Pancreas (tissue), 10 donors: ENCODE measurements at regions not wholly inside any gene's neighbourhood (a gene's known extent, or its start where the extent isn't known, plus 50 kb on each side); places are given as distances from the start of the nearest gene placed in this dataset.

Experiments used
- ATAC-seq, 4 donors: fragments of 200-7000 bp; cut with Tn5 transposase; one replicate each; pipeline versions ENCODE4 v1.8.0 to v1.9.1; 2020; ENCODE audit warnings: mild to moderate bottlenecking in 4 of 4, moderate library complexity in 4 of 4
- DNase-seq, 6 donors: peaks; one replicate each; pipeline ENCODE4 v3.0.0-alpha.2; 2020
- FAIRE-seq: peaks from 2 replicates; lab custom pipeline; 2012; peaks lifted over from hg19 to GRCh38; lab: Jason Lieb, UNC
- H3K27ac ChIP-seq, 4 donors: fragments of 200-600 bp; sonication (generic); 1 replicate in 3 of 4; 2 replicates in 1 of 4; pipeline versions ENCODE4 v1.5.0 to v1.8.0; 2020
- H3K27me3 ChIP-seq, 4 donors: fragments of 200-600 bp; one replicate each; pipeline ENCODE4 v1.8.0; 2021
- H3K36me3 ChIP-seq, 3 donors: fragments of 200-600 bp; sonication (generic) in 1 of 3; one replicate each; pipeline versions ENCODE4 v1.5.0 to v1.8.0; 2020 to 2021
- H3K4me1 ChIP-seq, 3 donors: fragments of 200-600 bp; one replicate each; pipeline ENCODE4 v1.8.0; 2021
- H3K4me3 ChIP-seq, 4 donors: fragments of 200-600 bp; sonication (generic) in 2 of 4; one replicate each; pipeline versions ENCODE4 v1.5.0 to v1.8.0; 2020 to 2021
- H3K9me3 ChIP-seq, 4 donors: fragments of 200-600 bp; one replicate each; pipeline ENCODE4 v1.8.0; 2021
- WGBS, 2 donors: extraction: QIAGEN DNeasy Blood & Tissue Kit; methylation state at CpG; one replicate each; pipeline ENCODE4 v1.1.7; 2013; 5-methylcytosine and 5-hydroxymethylcytosine counted together
- intact Hi-C, 3 donors: fragments of 100-400 bp; cut with DNase I; formaldehyde crosslinking; loops; one replicate each; pipeline versions ENCODE4 v1.11.1 to v1.14.2; 2022
- TF ChIP-seq, protein P1 (sequence below), 4 donors: fragments of 200-600 bp; sonication (generic) in 3 of 4; IDR thresholded peaks; one replicate each; pipeline versions ENCODE4 v1.5.0 to v1.8.0; 2021; ENCODE audit warnings: antibody characterized with exemption in 4 of 4
- donor health status: healthy with polysubstance abuse.
- donor health status: DM: no; HTN: no; CAD: no; lungs with moderate emphysema.
- donor health status: DM: no; HTN: no; CAD: no.
- donor health status: control.
- donor health status: control.
- donor health status: Bipolar disorder and iron deficiency.
- donor health status: DM: yes; HTN: yes; CAD: no.
- donor health status: DM: no; HTN: no; CAD: no.
- donor health status: DM: no; HTN: no; CAD: no.
- donor health status: DM: yes; HTN: yes; CAD: no.

DNA sequence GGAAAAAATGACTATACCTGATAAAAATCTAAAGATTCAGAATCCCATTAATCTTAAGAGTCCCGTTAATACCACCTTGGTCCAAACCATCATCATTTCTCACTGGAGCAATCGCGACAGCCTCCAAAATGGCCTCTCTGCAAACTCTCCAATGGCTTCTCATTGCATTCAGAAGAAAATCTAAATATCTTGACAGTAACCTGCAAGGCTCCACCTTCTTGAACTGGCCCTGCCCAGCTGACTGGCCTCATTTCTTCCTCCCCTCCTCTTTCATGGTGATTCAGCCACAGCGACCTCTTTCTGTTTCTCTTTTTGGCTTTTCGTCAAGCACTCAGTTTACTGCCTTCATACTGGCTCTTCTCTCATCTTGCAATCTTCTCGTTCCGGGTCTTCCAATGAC lies 56.2 kb upstream of the GPRIN3 start:
- no peaks in the 10 kb centered on the region for H3K27me3 ChIP-seq
- intact Hi-C loops = no loop called here
- H3K4me3 ChIP-seq = no peak overlapping the region
- ATAC-seq = no peak
- TF ChIP-seq, protein P1, sequence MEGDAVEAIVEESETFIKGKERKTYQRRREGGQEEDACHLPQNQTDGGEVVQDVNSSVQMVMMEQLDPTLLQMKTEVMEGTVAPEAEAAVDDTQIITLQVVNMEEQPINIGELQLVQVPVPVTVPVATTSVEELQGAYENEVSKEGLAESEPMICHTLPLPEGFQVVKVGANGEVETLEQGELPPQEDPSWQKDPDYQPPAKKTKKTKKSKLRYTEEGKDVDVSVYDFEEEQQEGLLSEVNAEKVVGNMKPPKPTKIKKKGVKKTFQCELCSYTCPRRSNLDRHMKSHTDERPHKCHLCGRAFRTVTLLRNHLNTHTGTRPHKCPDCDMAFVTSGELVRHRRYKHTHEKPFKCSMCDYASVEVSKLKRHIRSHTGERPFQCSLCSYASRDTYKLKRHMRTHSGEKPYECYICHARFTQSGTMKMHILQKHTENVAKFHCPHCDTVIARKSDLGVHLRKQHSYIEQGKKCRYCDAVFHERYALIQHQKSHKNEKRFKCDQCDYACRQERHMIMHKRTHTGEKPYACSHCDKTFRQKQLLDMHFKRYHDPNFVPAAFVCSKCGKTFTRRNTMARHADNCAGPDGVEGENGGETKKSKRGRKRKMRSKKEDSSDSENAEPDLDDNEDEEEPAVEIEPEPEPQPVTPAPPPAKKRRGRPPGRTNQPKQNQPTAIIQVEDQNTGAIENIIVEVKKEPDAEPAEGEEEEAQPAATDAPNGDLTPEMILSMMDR (IDR thresholded peaks at IDR 0.05) = no peak
- no peaks in the 10 kb centered on the region for H3K9me3 ChIP-seq
- H3K4me1 ChIP-seq = no peaks in the 10 kb centered on the region
- 90 to 92% methylated on average over 7 of the region's 7 CpGs for WGBS, 2 donors
- no peak for DNase-seq
- no peak overlapping the region for H3K27ac ChIP-seq
- H3K36me3 ChIP-seq = no peaks in the 10 kb centered on the region
- no peak for FAIRE-seq

DNA sequence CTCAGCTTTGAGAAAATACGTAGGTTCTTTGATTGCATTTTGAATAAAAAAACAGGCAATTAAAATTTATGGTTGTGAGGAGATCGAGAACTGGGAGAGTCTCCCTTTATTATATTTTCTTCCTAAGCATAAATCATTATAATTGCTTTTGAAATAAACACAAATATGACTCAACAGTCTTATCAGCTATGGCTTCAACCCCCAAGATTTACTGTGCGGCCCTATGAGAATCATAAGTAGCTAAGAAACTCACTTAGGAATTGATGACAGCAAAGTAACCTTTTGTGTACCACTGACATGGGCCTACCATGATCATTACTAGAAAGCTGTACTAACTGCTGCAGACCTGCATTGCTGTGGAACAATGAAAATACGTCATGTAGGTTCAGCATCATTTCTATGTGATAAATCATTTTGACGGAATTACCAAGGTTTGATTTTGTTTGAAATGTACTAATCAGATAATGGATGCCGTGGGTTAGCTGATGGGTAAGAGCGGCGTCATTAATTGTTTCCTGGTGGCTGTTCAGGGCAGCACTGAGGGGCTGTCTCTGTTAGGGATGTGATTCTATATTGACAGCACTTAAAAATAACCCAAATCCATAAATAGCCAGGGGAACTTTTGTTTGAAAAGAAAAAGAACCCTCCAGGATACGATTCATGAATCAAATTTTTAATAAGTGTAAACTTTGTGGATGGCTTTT lies 51.5 kb upstream of the GPRIN3 start:
- FAIRE-seq = no peak
- H3K36me3 ChIP-seq = no peaks in the 10 kb centered on the region
- H3K4me1 ChIP-seq = no peaks in the 10 kb centered on the region
- no peaks in the 10 kb centered on the region for H3K27me3 ChIP-seq
- intact Hi-C loops = no loop called here
- no peak for DNase-seq
- no peak overlapping the region for H3K4me3 ChIP-seq
- TF ChIP-seq, protein P1 (IDR thresholded peaks at IDR 0.05) = no peak
- ATAC-seq = no peak
- H3K9me3 ChIP-seq = no peaks in the 10 kb centered on the region
- WGBS, 2 donors = 74 to 75% methylated on average over 9 of the region's 9 CpGs
- no peak overlapping the region for H3K27ac ChIP-seq

DNA sequence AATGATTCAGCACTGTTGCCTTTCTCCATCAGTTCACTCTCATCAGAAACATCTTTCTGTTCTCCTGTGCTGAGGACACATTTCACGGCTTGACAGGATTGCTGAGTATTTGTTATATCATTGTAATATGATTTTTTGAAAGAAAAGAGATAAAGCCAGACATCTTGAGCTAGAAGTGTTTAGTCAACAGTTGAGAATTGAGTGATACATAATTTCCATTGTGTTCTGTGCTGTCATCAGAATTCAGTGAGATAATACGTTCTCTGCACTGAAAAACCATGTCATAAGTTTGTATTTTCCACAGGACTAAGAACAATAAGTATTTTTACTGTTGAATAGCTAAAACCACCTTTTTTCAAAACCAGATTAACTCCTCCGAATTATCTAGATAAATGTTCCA lies 50.2 kb upstream of the GPRIN3 start:
- Histone ChIP-seq H3K27ac (no peak overlapping the region), H3K27me3 (no peaks in the 10 kb centered on the region), H3K4me3 (no peak overlapping the region), H3K36me3 (no peaks in the 10 kb centered on the region), H3K4me1 (no peaks in the 10 kb centered on the region), H3K9me3 (no peaks in the 10 kb centered on the region)
- WGBS, 2 donors = 93 to 97% methylated on average over 3 of the region's 3 CpGs
- FAIRE-seq (no peak), ATAC-seq (no peak), DNase-seq (no peak)
- TF ChIP-seq, protein P1 (IDR thresholded peaks at IDR 0.05) = no peak
- intact Hi-C loops = no loop called here
